ENCODE measurements at regions not wholly inside any gene's neighbourhood (a gene's known extent, or its start where the extent isn't known, plus 50 kb on each side); places are given as distances from the start of the nearest gene placed in this dataset.

- no peak overlapping the region for H3K27ac ChIP-seq
- TF ChIP-seq ZFX (IDR thresholded peaks at IDR 0.05) (no peak), CTCF (conservative IDR thresholded peaks at IDR 0.05) (no peak)
These were observed 373.9 kb downstream of the CHSY3 start for GRCh38 chr5:130278136-130278535.

DNA sequence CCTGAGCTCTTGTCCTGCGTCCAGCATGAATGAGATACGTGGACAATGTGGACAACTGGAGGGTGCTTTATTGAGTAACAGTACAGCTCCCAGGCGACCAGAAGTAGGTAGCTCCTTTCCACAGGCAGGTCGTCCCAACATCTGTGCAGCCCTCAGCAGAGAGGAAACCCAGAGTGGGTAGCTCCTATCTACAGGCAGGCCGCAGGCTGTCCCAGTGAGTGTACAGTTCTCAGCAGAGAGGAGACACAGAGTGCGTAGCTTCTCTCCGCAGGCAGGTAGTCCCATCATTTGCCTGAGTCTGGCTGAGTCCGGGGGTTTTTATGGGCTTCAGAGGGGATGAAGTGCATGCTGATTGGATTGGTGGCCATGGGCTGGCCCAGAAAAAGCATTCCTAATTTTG, 373.3 kb downstream of the CHSY3 start:
- TF ChIP-seq CTCF (conservative IDR thresholded peaks at IDR 0.05): no peak
- no peak for TF ChIP-seq ZFX (IDR thresholded peaks at IDR 0.05)
- no peak overlapping the region for H3K27ac ChIP-seq

DNA sequence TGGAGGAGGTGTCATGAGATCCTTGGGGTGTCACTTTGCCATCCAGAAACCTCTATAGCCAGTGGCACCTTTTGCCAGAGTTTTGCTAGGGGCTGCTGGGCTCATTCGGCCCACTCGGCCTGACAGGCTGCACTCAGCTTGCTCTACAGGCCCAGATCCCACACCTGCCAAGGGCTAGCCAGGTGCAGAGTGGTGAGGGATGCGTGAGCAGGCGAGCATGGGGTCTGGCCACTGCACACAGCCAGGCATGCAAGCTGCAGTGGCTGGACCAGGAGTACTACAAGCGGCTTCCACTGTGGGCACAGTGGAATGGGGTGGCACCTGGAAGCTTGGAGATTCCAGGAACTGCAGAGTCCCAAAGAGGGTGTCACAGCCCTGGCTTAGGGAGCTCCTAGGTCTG, 372.7 kb downstream of the CHSY3 start:
- TF ChIP-seq ZFX (IDR thresholded peaks at IDR 0.05): no peak
- no peak for TF ChIP-seq CTCF (conservative IDR thresholded peaks at IDR 0.05)
- no peak overlapping the region for H3K27ac ChIP-seq

- TF ChIP-seq CTCF (conservative IDR thresholded peaks at IDR 0.05) (no peak), ZFX (IDR thresholded peaks at IDR 0.05) (no peak)
- H3K27ac ChIP-seq: no peak overlapping the region
These were observed 368.6 kb downstream of the CHSY3 start for GRCh38 chr5:130272837-130273236.

GRCh38 chr5:130270786-130271185, 366.5 kb downstream of the CHSY3 start:
- H3K27ac ChIP-seq: no peak overlapping the region
- TF ChIP-seq CTCF (conservative IDR thresholded peaks at IDR 0.05) (no peak), ZFX (IDR thresholded peaks at IDR 0.05) (no peak)

DNA sequence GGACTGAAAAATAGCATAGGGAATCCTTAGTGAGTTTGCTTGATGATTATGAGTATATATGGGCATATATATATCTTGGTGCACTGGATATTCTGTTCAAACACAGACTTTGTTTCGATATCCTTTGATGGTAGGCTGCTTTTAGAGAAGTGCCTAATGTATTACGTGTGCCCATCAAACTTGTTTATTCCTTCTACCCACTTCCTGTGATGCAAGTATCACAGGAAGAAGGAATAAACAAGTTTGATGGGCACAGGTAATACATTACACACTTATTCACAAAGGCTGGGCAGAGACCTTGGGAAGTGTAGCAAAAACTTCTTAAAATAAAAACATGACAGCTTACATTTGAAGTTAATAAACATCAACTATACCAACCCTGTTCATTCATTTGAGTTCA, 364.2 kb downstream of the CHSY3 start:
- TF ChIP-seq ZFX (IDR thresholded peaks at IDR 0.05) (no peak), CTCF (conservative IDR thresholded peaks at IDR 0.05) (no peak)
- no peak overlapping the region for H3K27ac ChIP-seq

DNA sequence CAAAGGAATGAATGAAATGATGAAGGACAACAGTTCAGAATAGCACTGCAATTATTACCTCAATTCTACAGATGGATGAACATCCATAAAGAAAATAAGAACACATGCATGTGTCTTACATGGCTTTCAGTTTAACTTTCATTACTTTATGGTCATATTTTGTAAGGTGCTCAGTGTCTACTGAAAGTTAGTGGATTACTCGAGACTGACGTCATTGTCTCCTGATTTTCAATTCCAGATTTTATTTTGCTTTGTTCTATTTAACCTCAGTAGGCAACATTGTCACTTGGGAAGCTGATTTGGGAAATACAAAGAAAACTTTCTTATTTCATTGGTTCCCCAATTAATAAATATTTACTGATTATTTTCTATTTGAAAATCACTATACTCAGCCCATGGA, 363.7 kb downstream of the CHSY3 start:
- TF ChIP-seq ZFX (IDR thresholded peaks at IDR 0.05) (no peak), CTCF (conservative IDR thresholded peaks at IDR 0.05) (no peak)
- no peak overlapping the region for H3K27ac ChIP-seq
